SU-DHL-6 (cell line): ENCODE measurements at regions not wholly inside any gene's neighbourhood (a gene's known extent, or its start where the extent isn't known, plus 50 kb on each side); places are given as distances from the start of the nearest gene placed in this dataset.

Experiments
- H2AFZ ChIP-seq: fragments of 200-600 bp; sonication (generic); 2 replicates; pipeline ENCODE4 v1.6.1; 2014; ENCODE audit warnings: low read depth, mild to moderate bottlenecking, moderate library complexity, mixed read lengths, antibody characterized with exemption, low read length; ENCODE audit not compliant: severe bottlenecking
- H3F3A ChIP-seq: fragments of 200-600 bp; shearing (Covaris generic); 2 replicates; pipeline ENCODE4 v1.6.0; 2016; ENCODE audit warnings: antibody characterized with exemption, mild to moderate bottlenecking; ENCODE audit not compliant: insufficient read depth
- H3K27ac ChIP-seq: fragments of 200-600 bp; sonication (generic); 2 replicates; pipeline ENCODE4 v1.5.1; 2016; ENCODE audit warnings: low read depth, mild to moderate bottlenecking, low read length, moderate library complexity, mixed read lengths
- H3K27me3 ChIP-seq: fragments of 200-600 bp; sonication (generic), shearing (Covaris generic); 2 replicates; pipeline ENCODE4 v1.6.0; 2014; ENCODE audit warnings: mild to moderate bottlenecking, low read length
- H3K36me3 ChIP-seq: fragments of 200-600 bp; sonication (generic); 2 replicates; pipeline ENCODE4 v1.6.1; 2014; ENCODE audit warnings: mild to moderate bottlenecking, low read length, mixed read lengths
- H3K4me2 ChIP-seq: fragments of 300-600, 200-600 bp; shearing (Covaris generic), sonication (generic); 2 replicates; pipeline ENCODE4 v1.6.0; 2014; ENCODE audit warnings: low read length, low read depth, mild to moderate bottlenecking; ENCODE audit not compliant: poor library complexity, severe bottlenecking
- H3K4me3 ChIP-seq: fragments of 200-600 bp; sonication (generic); 2 replicates; pipeline ENCODE4 v1.5.1; 2014; ENCODE audit warnings: antibody characterized with exemption, low read length, mild to moderate bottlenecking, mixed read lengths; ENCODE audit not compliant: insufficient read depth, poor library complexity, severe bottlenecking
- H3K79me2 ChIP-seq: fragments of 200-600 bp; sonication (generic); 2 replicates; pipeline ENCODE4 v1.6.1; 2014; ENCODE audit warnings: mild to moderate bottlenecking, low read length, moderate library complexity; ENCODE audit not compliant: insufficient read depth
- H3K9ac ChIP-seq: fragments of 200-600 bp; sonication (generic); 2 replicates; pipeline ENCODE4 v1.7.0; 2014; ENCODE audit warnings: mild to moderate bottlenecking, low read length
- H3K9me2 ChIP-seq: fragments of 200-600 bp; sonication (generic); replicated peaks from 2 replicates; pipeline ENCODE4 v1.6.1; 2014; ENCODE audit warnings: low read length; ENCODE audit not compliant: insufficient read depth
- H3K9me3 ChIP-seq: fragments of 200-600 bp; sonication (generic); 2 replicates; pipeline ENCODE4 v1.6.1; 2014; ENCODE audit warnings: low read length, mixed read lengths; ENCODE audit not compliant: insufficient read depth
- H4K20me1 ChIP-seq: fragments of 200-600 bp; sonication (generic); 2 replicates; pipeline ENCODE4 v1.6.1; 2014; ENCODE audit warnings: low read depth, mild to moderate bottlenecking, antibody characterized with exemption, low read length, moderate library complexity, mixed read lengths
- CTCF ChIP-seq: fragments of 200-600 bp; sonication (generic); IDR thresholded peaks from one replicate; pipeline ENCODE4 v1.5.1; 2017; ENCODE audit warnings: antibody characterized with exemption, mild to moderate bottlenecking, low read length, moderate library complexity; ENCODE audit not compliant: insufficient read depth, poor library complexity, severe bottlenecking
- EZH2phosphoT487 ChIP-seq: fragments of 200-600 bp; sonication (generic), shearing (Covaris generic); conservative IDR thresholded peaks from 2 replicates; pipeline ENCODE4 v1.6.1; 2018; ENCODE audit warnings: mild to moderate bottlenecking, antibody characterized with exemption, low read length, moderate library complexity, mixed read lengths

- no peak overlapping the region for H2AFZ ChIP-seq
- no peaks in the 10 kb centered on the region for H3F3A ChIP-seq
- no peaks in the 10 kb centered on the region for H3K9me2 ChIP-seq
- H3K9ac ChIP-seq = no peak overlapping the region
- no peaks in the 10 kb centered on the region for H4K20me1 ChIP-seq
- H3K36me3 ChIP-seq = no peaks in the 10 kb centered on the region
- no peak overlapping the region for H3K4me3 ChIP-seq
- no peaks in the 10 kb centered on the region for H3K79me2 ChIP-seq
- TF ChIP-seq EZH2phosphoT487 = no peak
- TF ChIP-seq CTCF = no peak
- H3K9me3 ChIP-seq = no peaks in the 10 kb centered on the region
- no peak overlapping the region for H3K27ac ChIP-seq
- no peaks in the 10 kb centered on the region for H3K27me3 ChIP-seq
- no peak overlapping the region for H3K4me2 ChIP-seq
These were observed 193.2 kb upstream of the ITGA4 start for GRCh38 chr2:181264001-181264400.

- Histone ChIP-seq H3K27ac (no peak overlapping the region), H3K4me2 (no peak overlapping the region)
- TF ChIP-seq EZH2phosphoT487 (no peak), CTCF (no peak)
These were observed 192.7 kb upstream of the ITGA4 start for GRCh38 chr2:181264441-181264840.

GRCh38 chr2:181266614-181267013 is 190.6 kb upstream of the ITGA4 start:
- H4K20me1 ChIP-seq = no peaks in the 10 kb centered on the region
- no peaks in the 10 kb centered on the region for H3K9me3 ChIP-seq
- H3K4me3 ChIP-seq = no peak overlapping the region
- no peaks in the 10 kb centered on the region for H3K36me3 ChIP-seq
- no peaks in the 10 kb centered on the region for H3K79me2 ChIP-seq
- no peak overlapping the region for H3K4me2 ChIP-seq
- H3K27ac ChIP-seq = no peak overlapping the region
- H3F3A ChIP-seq = no peaks in the 10 kb centered on the region
- no peak overlapping the region for H2AFZ ChIP-seq
- TF ChIP-seq EZH2phosphoT487 (no peak), CTCF (no peak)
- no peaks in the 10 kb centered on the region for H3K9me2 ChIP-seq
- no peak overlapping the region for H3K9ac ChIP-seq
- no peaks in the 10 kb centered on the region for H3K27me3 ChIP-seq

More at GRCh38 chr2:181264441-181264840, 192.7 kb upstream of the ITGA4 start:
- H3F3A ChIP-seq = no peaks in the 10 kb centered on the region
- no peaks in the 10 kb centered on the region for H3K9me2 ChIP-seq
- no peaks in the 10 kb centered on the region for H3K79me2 ChIP-seq
- H3K36me3 ChIP-seq = no peaks in the 10 kb centered on the region
- H3K27me3 ChIP-seq = no peaks in the 10 kb centered on the region
- no peak overlapping the region for H3K4me3 ChIP-seq
- no peaks in the 10 kb centered on the region for H4K20me1 ChIP-seq
- H3K9me3 ChIP-seq = no peaks in the 10 kb centered on the region
- H2AFZ ChIP-seq = no peak overlapping the region
- H3K9ac ChIP-seq = no peak overlapping the region
